GM19455 (cell line): ENCODE measurements at regions not wholly inside any gene's neighbourhood (a gene's known extent, or its start where the extent isn't known, plus 50 kb on each side); places are given as distances from the start of the nearest gene placed in this dataset.
"Not testable (repeated sequence)": the region's sequence is repeated elsewhere in the genome, so short reads cannot be mapped to it uniquely, and the experiment has no call there.

ENCODE experiments used
- ATAC-seq: cut with Tn5 transposase; IDR thresholded peaks from one replicate; pipeline ENCODE4 v1.9.1; 2021; ENCODE audit not compliant: unreplicated experiment

GRCh38 chr14:55843718-55844403 lies 263.9 kb downstream of the KTN1 start:
- ATAC-seq: no peak

- no peak for ATAC-seq
Measured at GRCh38 chr14:55845963-55846825, 266.2 kb downstream of the KTN1 start.

- no peak for ATAC-seq
Measured at GRCh38 chr14:55846826-55847446, 266.9 kb downstream of the KTN1 start.

GRCh38 chr14:55847766-55848165 lies 267.8 kb downstream of the KTN1 start:
- no peak for ATAC-seq

- ATAC-seq: no peak
Measured at GRCh38 chr14:55848964-55849363, 269.0 kb downstream of the KTN1 start.

- ATAC-seq: no peak
Measured at GRCh38 chr14:55849833-55850232, 268.4 kb upstream of the PELI2 start.

GRCh38 chr14:55850825-55851241 lies 267.4 kb upstream of the PELI2 start:
- ATAC-seq: no peak

- no peak for ATAC-seq
Measured at GRCh38 chr14:55851301-55851700, 266.9 kb upstream of the PELI2 start.

- ATAC-seq: no peak
Measured at GRCh38 chr14:55851961-55852360, 266.2 kb upstream of the PELI2 start.

- ATAC-seq: no peak
Measured at GRCh38 chr14:55855751-55856150, 262.5 kb upstream of the PELI2 start.

- no peak for ATAC-seq
Measured at GRCh38 chr14:55858604-55859003, 259.6 kb upstream of the PELI2 start.

GRCh38 chr14:55861561-55861960 lies 256.6 kb upstream of the PELI2 start:
- ATAC-seq: not testable (repeated sequence)

GRCh38 chr14:55864890-55865655 lies 253.1 kb upstream of the PELI2 start:
- ATAC-seq: no peak

- no peak for ATAC-seq
Measured at GRCh38 chr14:55867311-55867710, 250.9 kb upstream of the PELI2 start.

- ATAC-seq: no peak
Measured at GRCh38 chr14:55867719-55868118, 250.5 kb upstream of the PELI2 start.

GRCh38 chr14:55869397-55870049 lies 248.7 kb upstream of the PELI2 start:
- no peak for ATAC-seq

- ATAC-seq: no peak
Measured at GRCh38 chr14:55873169-55873568, 245.0 kb upstream of the PELI2 start.

GRCh38 chr14:55874785-55875184 lies 243.4 kb upstream of the PELI2 start:
- no peak for ATAC-seq

- no peak for ATAC-seq
Measured at GRCh38 chr14:55877942-55878341, 240.3 kb upstream of the PELI2 start.

- ATAC-seq: no peak
Measured at GRCh38 chr14:55881577-55882241, 236.5 kb upstream of the PELI2 start.
